Endothelial cell of umbilical vein (primary cell): ENCODE measurements at regions not wholly inside any gene's neighbourhood (a gene's known extent, or its start where the extent isn't known, plus 50 kb on each side); places are given as distances from the start of the nearest gene placed in this dataset.

Source experiments
- CTCF ChIP-seq, 2 donors: IDR thresholded peaks; 1 replicate in 1 of 2; 2 replicates in 1 of 2; pipeline ENCODE4 v1.5.1; 2011; ENCODE audit warnings: low read length in 2 of 2, mild to moderate bottlenecking in 2 of 2, moderate library complexity in 2 of 2, control low read depth in 1 of 2, inconsistent platforms in 1 of 2, low read depth in 1 of 2; ENCODE audit not compliant: insufficient read depth in 1 of 2; ENCODE audit errors: extremely low read depth in 1 of 2
- GATA2 ChIP-seq: IDR thresholded peaks from 2 replicates; pipeline ENCODE4 v1.7.0; 2011; ENCODE audit warnings: low read depth, mild to moderate bottlenecking, moderate library complexity, mixed read lengths, low read length; ENCODE audit not compliant: insufficient read length, insufficient read depth
- JUN ChIP-seq: IDR thresholded peaks from 2 replicates; pipeline ENCODE4 v1.6.1; 2011; ENCODE audit warnings: borderline replicate concordance, low read depth; ENCODE audit not compliant: insufficient read length, insufficient read depth
- POLR2A ChIP-seq: IDR thresholded peaks from 2 replicates; pipeline ENCODE4 v1.6.1; 2012; ENCODE audit warnings: low read depth, mild to moderate bottlenecking, control low read depth, low read length
- POLR2AphosphoS5 ChIP-seq: IDR thresholded peaks from 2 replicates; pipeline ENCODE4 v1.6.1; 2012; ENCODE audit warnings: low read depth, mild to moderate bottlenecking, control low read depth, low read length, moderate library complexity; ENCODE audit not compliant: insufficient read depth

GRCh38 chr16:35440875-35441274 lies 1981.5 kb downstream of the TP53TG3F start:
- TF ChIP-seq JUN (no peak), POLR2A (no peak), CTCF (IDR thresholded peaks at IDR 0.05; ENCODE audit: extremely low read depth in 1 of 2, insufficient read depth in 1 of 2, low read depth in 1 of 2, low read length in 2 of 2) (no peak), POLR2AphosphoS5 (no peak), GATA2 (no peak)
